Femur (tissue), 1 donor: ENCODE measurements at regions not wholly inside any gene's neighbourhood (a gene's known extent, or its start where the extent isn't known, plus 50 kb on each side); places are given as distances from the start of the nearest gene placed in this dataset.

Experiments
- DNase-seq: peaks from one replicate; pipeline ENCODE4 v3.0.0-alpha.2; 2017

DNA sequence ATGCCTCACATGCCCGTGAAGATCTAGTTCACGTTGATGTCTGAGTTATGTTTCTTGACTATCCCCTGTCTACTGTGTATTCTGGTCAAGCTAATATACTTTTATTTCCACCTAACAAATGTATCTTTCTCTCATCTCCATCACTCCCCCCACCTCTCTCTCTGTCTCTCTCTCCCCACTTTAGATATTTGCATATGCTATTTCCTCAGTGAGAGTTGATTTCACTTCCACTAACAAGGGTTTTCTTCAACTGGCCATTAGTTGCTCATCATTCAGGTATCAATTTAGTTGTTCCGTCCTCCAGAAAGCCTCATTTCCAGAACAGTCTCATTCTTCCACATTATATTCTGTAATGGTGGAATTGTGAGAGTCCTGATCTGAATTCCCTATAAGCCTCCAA is 1777.8 kb upstream of the TENM3 start:
- DNase-seq: no peak

DNA sequence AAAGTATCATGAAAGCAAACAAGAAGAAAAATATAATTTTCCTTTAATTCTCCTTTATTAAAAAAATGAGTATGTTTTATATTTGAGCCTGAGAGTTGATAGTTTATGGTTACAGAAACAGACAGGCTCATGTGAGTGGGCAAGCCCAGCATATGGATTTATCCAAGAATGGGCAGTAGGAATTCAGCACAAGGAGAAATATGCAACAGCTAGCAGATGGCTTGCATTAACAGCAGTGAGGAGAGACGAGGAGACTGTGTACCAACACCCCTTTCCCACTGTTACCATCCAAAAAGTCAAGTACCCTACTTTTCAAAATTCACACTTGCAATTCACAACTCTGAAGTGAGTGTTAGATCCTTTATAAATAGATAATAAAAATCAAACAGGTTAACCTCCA is 1760.2 kb upstream of the TENM3 start:
- DNase-seq: no peak

DNA sequence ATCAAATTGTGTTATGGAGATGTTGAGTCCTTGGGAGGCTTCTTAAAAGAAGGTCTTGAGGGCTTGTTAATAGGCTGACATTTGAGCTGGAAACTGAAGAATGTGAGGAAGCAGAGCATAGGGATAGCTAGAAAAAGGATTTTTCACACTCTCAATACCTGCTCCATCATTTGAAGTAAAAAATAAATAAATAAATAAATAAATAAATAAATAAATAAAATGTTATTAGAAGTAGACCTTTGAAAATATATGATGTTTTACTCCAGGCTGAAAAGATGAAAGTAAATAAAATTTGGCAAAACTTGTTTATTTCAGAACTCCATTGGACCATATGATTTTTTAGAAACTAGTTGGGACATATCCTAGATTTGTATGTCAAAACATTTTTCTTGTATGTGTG is 1757.8 kb upstream of the TENM3 start:
- no peak for DNase-seq

DNA sequence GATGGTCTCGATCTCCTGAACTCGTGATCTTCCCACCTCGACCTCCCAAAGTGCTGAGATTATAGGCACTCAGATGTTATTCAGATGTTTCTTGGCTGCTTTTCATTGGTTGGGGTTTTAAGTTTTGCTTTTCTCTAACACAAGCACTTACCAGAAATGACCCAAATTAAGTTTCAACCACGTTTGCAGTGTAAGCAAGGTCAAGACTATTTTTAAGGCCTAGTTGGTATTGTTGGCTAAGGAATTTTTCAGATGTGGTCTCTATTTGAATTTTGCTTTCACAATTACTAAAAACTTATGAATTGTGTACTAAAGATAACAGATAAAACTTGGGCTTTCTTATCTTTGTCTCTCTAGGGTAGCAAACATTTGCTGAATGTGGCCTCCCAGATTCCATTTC is 1756.9 kb upstream of the TENM3 start:
- no peak for DNase-seq

DNA sequence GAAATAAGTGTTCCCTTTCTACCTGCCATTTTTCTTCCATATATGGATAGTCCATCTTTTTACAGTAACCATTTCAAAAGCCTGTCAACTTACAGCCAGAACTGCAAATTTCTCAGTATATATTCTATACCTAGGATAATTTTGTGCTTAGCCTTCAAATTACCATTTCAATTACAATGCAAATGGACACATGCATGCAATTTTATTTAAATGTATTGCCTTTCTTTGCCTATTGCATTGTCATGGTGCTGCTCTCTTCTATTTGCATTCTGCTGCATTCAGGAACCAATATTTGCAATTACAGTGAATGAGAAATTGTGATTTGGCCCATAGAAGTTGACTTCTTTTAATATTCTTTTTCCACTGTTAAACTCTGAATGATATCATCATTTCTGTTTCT is 1753.4 kb upstream of the TENM3 start:
- DNase-seq: no peak

DNA sequence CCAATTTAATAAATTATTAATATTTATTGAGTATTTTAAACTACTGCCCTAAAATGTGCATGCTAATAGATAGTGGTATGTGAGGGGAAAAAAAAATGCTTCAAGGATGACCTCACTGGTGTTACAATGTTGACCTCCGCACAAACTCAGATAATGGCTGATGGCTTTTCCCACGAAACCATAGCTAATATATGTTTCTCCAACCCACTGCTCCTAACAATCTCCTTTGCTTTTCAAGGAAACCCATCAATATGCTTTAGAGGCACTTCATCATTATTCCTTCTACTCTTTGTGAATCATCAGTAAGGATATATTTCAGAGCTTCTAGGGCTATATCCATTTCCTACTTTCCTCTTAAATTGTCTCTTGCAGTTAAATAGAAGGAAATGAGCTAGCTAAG is 1752.0 kb upstream of the TENM3 start:
- no peak for DNase-seq

DNA sequence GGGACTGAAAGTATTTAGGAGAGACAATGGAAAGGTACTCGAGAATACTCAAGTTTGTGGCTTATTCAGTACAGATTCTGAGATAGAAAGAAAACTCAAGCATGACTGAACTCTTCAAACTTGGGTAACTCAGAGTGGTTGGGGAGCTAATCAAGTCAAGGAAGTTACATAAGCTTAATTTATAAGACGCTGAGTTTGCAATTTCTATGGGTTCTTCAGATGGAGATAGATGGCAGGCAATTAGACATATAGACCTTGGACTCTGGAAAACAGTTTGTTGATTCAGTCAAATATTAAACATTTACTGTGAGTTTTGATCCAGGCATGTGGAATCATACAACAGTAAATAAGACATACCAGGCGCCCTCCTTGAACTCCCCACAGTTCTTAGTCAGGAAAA is 1749.9 kb upstream of the TENM3 start:
- no peak for DNase-seq

DNA sequence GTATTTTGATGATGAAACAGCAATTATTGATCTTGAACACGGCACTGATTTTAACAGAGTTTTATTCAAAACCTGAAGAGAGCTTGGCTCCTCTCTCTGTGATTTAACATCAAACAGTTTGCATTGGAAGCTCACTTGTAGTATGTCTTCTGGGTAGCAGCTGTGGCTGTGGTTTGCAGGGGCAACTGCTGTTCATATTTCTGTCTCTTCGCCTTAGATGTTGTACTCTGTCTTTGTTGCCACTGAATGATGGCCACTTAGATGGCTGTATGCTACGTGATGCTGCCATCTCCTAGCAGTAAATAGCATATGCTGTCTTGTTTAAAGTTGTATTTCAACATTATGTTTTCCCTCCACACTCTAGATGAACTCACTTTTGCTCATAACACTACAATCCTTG is 1743.0 kb upstream of the TENM3 start:
- no peak for DNase-seq

DNA sequence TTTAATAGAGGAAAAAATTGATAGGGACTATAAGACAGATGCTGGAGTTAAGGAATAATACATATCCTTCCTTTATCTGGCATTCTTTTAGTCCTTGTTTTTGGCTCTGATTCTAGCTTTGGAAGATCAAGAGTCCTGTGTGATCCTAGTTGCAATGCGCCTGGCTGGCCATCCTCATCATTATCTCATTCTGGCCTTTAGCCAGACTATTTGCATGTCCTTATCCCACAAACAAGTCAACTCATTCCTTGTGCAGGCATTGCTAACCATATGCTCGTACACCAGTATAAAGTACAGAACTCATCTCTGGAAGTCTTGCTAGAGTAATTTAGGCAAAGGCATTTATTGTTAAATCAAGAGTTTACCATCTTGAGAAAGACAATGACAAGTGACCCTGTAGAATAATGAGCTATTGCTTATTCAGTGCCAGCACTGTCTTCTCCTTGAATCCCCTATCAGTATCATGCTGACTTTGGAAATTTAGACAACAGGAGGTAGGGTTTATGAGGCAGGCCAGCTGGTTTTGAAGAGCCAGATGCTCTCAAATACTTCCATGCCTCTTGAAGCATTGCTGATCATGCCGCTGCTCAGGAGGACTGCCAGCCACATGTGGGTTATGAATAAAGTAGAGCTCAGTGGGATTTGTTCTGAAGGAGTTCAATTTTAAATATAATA is 1730.3 kb upstream of the TENM3 start:
- DNase-seq: no peak

DNA sequence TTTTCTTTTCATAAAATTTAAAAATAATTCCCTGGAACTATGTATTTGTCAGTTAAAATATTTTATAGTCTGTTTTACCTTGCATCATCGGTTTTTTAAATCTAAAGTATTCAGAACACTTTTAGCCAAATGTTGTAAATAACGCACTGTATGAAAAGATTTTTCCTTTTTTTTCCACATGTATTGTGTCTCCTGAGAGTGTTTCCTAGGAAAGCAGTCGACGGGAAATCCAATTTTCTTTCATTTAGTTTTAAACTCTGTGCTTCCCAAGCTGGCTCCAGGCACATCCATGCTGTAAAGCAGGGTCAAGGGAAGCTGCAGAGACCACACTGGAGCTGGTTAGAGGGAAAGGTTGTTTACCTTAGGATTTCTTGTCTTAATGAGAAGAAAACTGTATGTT is 1724.3 kb upstream of the TENM3 start:
- no peak for DNase-seq

DNA sequence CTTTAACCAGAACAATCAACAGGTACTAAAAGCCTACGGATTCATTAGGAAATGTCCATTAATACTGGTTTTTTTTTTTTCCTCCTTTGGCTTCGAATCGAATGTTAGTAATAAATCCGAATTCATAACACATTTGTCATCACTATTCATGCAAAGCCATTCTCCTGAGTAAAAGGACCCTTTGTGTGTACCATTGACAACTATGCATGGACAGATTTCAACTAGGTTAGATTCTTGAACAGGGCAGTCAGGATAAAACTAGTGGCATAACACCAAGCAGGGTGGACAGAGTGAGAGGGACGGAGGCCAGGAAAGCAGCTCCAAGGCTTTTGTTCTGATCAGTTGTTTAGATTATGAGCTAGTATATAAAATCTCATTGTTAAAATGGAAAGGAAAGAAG is 1722.0 kb upstream of the TENM3 start:
- no peak for DNase-seq

DNA sequence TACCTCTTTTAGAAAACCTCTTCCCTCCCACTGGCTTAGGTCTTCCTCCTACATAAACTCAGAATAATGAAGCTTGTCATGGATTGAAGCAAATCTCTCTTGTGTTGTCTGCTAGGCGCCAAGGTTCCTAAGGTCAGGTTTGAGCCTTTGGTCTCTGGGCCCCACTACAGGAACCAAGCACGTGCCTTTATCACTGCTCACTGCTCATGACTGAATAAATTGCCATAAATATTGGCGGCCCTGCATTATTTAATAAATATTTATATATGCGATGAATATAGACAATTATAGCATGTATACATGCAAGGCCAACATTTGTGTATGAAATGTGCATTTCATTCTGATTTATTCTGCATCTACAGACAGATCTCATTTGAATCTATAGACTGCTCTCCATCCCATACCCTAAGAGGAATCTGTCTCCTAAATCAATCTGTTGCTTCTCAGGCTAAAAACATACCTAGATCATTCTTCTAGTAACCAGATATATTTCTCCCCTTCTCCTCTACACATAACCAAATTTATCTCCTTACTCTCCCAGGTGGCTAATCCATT is 1717.6 kb upstream of the TENM3 start:
- DNase-seq: no peak

DNA sequence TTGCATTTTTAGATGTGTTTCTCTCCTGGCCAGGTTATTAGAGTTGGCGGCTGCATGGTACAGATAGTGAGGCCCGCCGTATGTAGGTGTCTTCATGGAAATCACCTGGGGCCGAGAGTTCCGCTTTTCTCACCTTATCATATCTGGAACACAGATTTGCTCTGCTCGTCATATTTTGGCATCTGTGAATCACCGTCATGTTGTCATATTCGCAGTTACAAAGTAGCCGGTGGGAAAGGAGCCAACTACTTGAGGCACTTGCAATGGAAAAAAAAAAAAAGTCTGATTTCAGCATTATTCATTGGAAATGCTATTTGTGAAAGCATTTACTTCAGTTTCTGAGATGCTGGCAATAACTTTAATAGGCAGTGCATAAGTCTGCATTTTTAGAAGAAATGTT is 1715.2 kb upstream of the TENM3 start:
- DNase-seq: no peak

DNA sequence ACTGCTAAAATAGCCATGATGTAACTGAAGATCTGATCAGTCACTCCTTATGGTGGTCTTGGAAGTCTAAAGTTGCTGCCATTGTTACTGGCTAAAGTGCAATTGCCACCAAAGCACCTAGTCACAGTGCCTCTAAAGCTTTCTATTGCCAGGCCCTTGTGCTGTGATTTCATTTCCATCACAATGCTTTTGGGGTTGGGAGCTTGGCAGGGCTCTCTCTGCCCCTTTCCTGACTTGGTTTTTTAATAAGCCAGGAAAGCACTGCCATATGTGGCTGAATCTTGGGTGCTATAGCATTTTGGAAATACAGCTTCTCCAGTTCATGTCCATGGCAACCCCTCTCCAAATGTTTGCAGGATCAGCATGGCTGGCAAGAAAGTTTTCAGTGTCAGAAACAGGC is 1712.4 kb upstream of the TENM3 start:
- DNase-seq: no peak

DNA sequence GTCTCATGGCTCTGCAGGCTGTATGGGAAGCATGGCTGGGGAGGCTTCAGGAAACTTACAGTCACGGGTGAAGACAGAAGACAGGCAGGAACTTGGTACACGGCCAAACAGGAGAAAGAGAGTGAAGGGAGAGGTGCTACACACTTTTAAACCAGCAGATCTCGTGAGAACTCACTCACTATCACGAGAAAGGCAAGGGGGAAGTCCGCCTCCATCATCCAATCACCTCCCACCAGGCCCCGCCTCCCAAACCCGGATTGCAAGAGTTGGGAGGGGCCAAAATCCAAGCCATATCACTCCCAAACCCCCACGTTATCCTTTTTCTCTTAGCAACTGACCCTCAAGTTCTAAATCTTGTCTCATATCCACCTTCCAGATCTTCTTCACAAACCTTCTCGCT is 1710.5 kb upstream of the TENM3 start:
- no peak for DNase-seq

DNA sequence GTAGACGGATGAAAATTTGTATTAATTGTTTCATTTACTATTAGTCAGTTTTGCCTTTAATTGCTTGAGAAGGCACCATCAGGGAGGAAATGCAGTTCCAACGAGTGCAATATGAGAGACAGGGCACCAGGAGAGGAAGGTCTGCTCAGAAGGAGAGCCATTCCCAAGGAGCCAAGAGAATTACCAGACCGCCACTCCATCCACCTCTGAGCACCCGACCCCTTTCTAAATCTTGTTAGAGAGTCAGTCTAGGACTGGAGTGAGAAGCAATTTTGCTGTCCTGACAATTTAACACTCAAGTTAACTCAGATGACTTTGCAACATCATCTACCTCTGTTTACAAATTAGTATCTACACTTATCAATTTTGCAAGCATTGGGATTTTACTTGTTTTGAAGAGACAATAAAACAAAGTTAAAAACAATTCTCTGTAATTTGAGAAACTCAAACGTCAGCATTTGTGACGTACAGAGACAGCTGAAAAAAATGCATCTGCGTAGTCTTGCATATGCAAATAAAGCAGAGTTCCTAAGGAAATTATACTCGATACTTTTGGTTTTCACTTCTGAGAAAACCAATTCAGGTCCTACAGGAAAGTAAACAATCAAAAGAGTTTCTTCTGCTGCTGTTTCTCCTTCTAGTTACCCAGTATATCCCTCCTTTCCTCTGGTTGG is 1704.7 kb upstream of the TENM3 start:
- DNase-seq: no peak

DNA sequence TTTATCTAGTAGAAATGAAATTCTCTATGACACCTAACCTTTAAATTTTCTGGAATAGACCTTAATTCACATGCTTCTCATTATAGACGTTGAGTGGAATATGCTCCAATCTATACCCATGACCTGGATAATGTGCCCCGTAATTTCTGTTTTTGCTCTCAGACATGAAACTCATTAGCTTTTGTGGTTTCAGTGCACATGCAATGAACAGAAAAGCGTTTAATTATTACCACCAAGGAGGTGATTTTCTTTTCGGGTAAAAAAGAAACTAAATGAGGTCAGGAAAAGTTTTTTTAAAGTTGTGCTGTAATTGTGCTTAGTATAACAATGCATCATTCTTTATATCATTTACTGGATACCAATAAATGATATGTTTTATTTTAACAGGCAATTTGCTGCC is 1703.9 kb upstream of the TENM3 start:
- no peak for DNase-seq

DNA sequence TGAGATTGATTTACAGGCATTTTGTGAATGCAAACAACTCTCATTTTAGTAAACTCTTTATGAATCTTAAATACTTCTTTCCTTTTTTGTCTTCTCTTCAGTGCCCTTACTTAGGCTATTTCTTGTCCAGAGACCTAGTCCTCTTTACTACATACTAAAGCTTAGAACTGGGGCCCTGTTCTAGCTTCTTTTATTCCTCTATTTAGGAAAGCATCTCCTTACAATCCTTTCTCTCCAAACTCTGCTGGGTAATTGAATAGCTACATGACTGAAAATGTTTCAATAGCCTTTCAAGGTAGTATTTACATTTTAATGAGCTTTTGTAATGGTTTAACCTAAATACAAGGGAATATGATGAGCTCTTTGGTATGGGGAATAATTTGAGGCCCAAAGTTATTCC is 1701.5 kb upstream of the TENM3 start:
- no peak for DNase-seq

DNA sequence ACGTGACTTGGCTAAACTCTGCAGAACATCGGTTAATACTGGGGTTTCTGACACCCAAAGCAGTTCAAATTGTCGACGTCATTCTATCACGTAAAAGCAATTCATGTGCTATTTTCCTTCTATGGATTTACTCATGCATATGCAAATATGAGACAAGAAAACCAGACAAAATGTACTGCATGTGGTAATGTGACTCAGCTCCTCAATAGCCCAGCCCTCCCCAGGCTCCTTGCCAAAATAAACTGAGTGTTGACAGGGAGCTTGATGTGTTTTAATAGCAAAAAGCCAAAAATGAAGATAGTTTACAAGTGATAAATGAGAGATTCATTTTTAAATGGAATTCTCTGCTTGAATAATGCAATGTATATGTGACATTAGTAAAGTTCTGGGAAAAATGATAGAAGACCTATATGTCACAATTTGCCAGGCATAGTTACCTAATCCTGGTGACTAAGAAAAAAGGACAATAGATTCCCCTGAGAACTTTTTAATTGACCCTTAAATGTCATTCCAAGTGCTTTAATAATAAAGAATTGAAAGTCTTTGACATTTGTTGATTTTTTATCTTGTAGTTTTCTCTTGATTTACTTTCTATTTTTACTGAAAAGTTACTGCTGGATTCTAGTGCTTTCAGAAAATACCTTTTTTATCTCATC is 1700.6 kb upstream of the TENM3 start:
- no peak for DNase-seq

DNA sequence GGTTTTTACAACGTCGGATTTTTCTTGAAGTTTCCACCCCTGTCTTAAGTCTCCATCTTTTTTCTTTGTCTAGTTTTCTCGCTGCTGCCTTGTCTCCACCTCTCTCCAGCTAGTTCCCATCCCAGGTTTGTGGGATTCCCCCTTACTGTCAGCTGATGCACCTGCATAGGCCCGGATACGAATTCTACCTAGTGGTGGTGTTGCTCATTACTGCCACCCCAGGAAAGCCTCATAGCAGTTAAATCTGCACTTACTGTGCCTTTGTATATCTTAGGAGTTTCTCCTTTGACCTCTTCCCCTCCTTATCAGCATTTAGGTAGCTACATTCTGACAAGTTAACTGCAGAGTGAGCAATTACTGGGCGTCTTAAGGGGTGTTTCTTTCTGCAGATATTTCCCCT is 1693.1 kb upstream of the TENM3 start:
- DNase-seq: no peak

DNA sequence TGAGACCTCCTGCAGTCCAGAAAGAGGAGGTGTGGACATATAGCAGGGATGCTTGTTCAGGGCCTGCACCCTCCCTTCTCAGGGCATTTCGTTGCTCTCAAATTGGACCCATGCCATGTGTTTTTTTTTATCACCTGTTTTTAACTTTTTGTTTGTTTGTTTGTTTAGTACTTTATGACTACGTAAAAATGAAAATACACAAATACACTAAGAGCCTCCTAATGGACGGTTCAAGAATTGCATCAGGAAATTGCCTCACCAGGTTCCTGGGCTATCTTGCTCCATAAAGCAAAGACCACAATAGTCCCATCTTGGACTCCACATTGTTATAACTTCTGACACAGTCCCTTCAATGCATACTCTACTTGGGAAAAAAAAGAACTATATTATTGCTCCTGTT is 1685.9 kb upstream of the TENM3 start:
- no peak for DNase-seq

DNA sequence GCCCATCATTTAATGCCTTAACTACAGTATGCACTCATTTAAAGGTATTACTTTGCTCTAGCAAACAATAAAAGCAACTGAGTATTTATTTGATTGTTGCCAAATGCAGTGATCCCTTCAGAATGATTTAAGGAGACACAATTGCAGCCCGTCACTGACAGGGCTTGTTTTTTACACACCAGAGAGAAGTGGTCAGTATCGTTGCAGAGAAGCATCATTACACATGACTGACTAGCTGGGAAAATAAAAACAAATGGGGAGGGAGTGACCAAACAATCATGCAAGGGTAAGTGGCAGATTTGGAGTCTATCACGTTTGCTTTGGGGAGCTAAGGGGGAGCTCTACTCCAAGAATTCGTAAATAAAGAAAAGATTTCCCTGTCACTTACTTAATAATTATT is 1685.3 kb upstream of the TENM3 start:
- no peak for DNase-seq

DNA sequence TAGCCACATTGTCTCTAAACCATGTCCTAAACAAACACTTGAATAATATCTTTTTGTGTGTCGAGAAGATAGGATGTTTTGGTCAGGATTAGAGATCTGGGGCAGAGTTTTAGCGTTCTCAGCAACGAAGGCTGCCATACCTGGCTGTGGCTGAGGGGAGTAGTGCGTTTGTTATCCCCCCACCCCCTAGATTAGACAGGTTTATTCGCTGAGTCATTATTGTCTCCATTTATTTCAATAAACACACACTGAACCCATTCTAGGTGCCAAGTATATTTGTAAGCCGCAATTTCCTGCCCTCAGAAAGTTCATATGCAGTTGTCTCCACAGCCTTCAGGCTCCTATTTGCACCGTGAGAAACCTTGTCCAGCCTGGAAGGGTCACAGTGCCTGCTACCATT is 1684.8 kb upstream of the TENM3 start:
- no peak for DNase-seq

DNA sequence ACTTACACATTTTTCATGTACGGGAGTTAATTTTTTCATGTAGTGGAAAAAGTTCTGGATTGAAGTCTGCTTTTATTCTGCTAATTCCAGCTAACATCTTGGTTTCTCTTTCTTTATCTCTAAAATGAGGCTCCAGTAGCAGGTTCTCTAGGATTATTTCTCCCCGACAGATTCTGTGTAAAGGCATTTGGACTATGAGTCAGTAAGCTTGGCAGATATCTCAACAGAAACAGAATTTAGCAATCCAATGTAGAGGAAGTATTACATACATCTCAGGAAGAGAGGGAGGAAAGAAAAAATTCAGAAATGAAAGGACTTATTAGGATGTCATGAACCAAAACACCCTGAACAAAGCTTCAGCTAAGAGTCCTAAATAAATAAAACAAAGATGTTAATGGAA is 1682.3 kb upstream of the TENM3 start:
- no peak for DNase-seq
